Uterus (tissue), 2 donors: ENCODE measurements at regions not wholly inside any gene's neighbourhood (a gene's known extent, or its start where the extent isn't known, plus 50 kb on each side); places are given as distances from the start of the nearest gene placed in this dataset.

ENCODE experiments used
- CTCF ChIP-seq, 4 experiments: fragments of 200-600 bp in 2 of 4; fragments of 450-650 bp in 2 of 4; sonication (generic) in 2 of 4; IDR thresholded peaks; one replicate each; pipeline ENCODE4 v1.5.1; 2016 to 2019; ENCODE audit warnings: antibody characterized with exemption in 4 of 4, mild to moderate bottlenecking in 2 of 4, moderate library complexity in 1 of 4
- POLR2A ChIP-seq, 2 donors: fragments of 450-650 bp; IDR thresholded peaks; one replicate each; pipeline ENCODE4 v1.6.1; 2016; ENCODE audit warnings: antibody characterized with exemption in 2 of 2, mild to moderate bottlenecking in 1 of 2, moderate library complexity in 1 of 2

GRCh38 chr16:49967012-49967559 is 57.9 kb upstream of the CNEP1R1 start:
- TF ChIP-seq POLR2A (IDR thresholded peaks at IDR 0.05) (no peak), CTCF (IDR thresholded peaks at IDR 0.05) (no peak)
